Hepatocyte (in vitro differentiated cells): ENCODE measurements at regions not wholly inside any gene's neighbourhood (a gene's known extent, or its start where the extent isn't known, plus 50 kb on each side); places are given as distances from the start of the nearest gene placed in this dataset.

Experiments
- CTCF ChIP-seq: fragments of 200-600 bp; sonication (generic); IDR thresholded peaks from 2 replicates; pipeline ENCODE4 v1.5.1; 2016; ENCODE audit warnings: antibody characterized with exemption, mild to moderate bottlenecking; ENCODE audit not compliant: poor library complexity
- EZH2 ChIP-seq: fragments of 200-600 bp; sonication (generic); IDR thresholded peaks from 2 replicates; pipeline ENCODE4 v1.6.1; 2016; ENCODE audit warnings: antibody characterized with exemption, mild to moderate bottlenecking, borderline replicate concordance

- TF ChIP-seq CTCF (no peak), EZH2 (no peak)
Observed at GRCh38 chr12:58104351-58104755, 163.0 kb downstream of the ATP23 start.
